GM12872 (cell line): ENCODE measurements at regions not wholly inside any gene's neighbourhood (a gene's known extent, or its start where the extent isn't known, plus 50 kb on each side); places are given as distances from the start of the nearest gene placed in this dataset.
A peak's percentile ranks its signal among the peaks of the same experiment; 100 is the strongest.

Source experiments
- CTCF ChIP-seq: IDR thresholded peaks from 3 replicates; pipeline ENCODE4 v1.5.1; 2011; ENCODE audit warnings: low read depth, mild to moderate bottlenecking, low read length, moderate library complexity; ENCODE audit not compliant: insufficient read depth

GRCh38 chr18:30334781-30335180 lies 707.8 kb downstream of the DSC3 start:
- TF ChIP-seq CTCF: no peak

- no peak for TF ChIP-seq CTCF
Observed at GRCh38 chr18:30333310-30333709, 709.2 kb downstream of the DSC3 start.

DNA sequence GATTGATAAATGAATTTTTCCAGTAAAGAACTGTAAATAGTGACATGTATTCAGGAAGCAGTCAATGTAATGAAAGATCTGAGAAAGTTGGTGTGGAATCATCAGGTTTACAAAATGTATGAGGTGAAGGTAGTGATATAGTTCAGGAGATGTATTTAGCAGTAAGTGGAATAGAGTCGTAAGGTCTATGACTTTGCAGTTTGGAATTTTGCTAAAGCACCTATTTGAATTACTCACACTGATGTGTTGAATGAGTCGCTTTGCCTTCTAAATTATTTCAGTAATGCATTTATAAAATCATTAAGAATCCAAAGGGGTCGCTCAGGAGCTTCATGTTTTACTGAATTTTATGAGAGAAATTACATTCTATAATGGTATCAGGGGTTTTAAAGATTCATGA lies 713.7 kb downstream of the DSC3 start:
- TF ChIP-seq CTCF: no peak

DNA sequence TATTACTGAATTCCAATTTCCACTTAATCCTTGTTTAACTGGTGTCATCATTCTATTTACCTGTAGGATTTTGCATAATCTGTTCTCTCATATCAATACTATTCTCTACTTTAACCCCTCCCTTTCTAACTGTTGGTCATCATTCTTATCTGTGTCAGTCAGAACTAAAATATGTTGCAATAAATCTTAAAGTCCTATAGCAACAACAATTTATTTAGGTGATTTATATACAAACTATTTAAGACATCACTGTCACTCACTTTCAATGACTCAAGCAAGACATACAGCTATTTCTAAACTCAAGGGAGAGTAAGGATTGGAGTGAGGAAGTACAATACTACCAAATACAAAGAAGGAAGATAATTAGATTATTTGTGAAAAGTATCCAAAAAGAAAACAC lies 740.4 kb downstream of the DSC3 start:
- no peak for TF ChIP-seq CTCF

- TF ChIP-seq CTCF: no peak
Observed at GRCh38 chr18:30298769-30299168, 743.8 kb downstream of the DSC3 start.

DNA sequence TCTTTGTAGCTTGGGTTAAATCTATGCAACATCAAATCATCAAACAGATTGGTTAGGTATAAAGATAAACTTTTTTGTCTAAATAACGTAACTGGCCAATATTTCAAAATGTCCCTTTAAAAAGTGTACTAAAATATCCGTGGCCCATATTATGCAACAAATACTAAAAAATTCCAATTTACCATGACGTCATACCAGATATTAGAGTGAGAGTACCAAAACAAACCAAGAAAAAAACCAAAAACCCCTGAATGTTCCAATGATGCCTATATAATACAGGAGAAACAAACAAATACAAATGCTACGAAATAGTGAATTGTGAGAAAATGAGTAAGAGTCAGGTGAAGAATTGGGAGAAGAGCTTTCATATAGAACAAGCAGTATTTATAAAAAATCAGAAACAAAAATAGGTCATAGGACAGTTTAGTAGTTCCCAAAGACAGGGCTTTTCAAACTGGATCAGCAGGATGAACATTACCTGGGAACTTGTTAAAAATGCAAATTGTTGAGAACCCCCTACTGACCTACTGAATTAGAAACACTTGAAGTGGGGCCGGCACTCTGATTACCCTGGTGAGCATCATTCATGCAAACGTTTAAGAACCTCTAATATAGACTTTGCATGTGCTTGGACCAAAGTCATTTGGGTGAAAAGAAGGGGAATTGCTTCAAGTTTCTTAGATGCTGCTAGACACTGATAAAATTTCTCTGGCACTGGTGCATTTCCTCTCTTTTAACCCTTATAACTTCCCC lies 753.7 kb downstream of the DSC3 start:
- no peak for TF ChIP-seq CTCF

- peak; percentile 61 for TF ChIP-seq CTCF
Observed at GRCh38 chr18:30280861-30281470, 761.6 kb downstream of the DSC3 start.
